ENCODE measurements at regions not wholly inside any gene's neighbourhood (a gene's known extent, or its start where the extent isn't known, plus 50 kb on each side); places are given as distances from the start of the nearest gene placed in this dataset.

DNA sequence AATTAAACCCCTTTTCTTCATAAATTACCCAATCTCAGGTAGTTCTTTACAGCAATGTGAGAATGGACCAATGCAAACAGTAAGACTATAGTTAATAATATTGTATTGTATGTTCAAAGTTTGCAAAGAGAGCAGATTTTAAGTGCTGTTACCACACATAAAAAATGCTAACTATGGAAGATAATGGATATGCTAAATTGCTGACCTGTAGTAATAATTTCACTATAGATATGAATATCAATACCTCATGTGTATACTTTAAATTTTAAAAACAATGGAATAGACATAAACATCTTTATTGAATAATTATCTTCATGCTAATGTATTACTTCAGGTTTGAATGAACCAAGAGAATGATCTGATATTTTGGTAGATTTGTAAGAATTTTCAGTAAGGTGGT lies 552.4 kb upstream of the CHRM3 start:
- TF ChIP-seq CTCF (IDR thresholded peaks at IDR 0.05): no peak

GRCh38 chr1:238832106-238832505 lies 554.3 kb upstream of the CHRM3 start:
- TF ChIP-seq CTCF (IDR thresholded peaks at IDR 0.05) (no peak), ZFX (IDR thresholded peaks at IDR 0.05; ENCODE audit: borderline replicate concordance) (no peak)

More for the DNA sequence above, 552.4 kb upstream of the CHRM3 start:
- H3K27ac ChIP-seq: no peak overlapping the region

GRCh38 chr1:238830036-238830611 lies 556.2 kb upstream of the CHRM3 start:
- TF ChIP-seq CTCF (IDR thresholded peaks at IDR 0.05) (no peak), ZFX (IDR thresholded peaks at IDR 0.05; ENCODE audit: borderline replicate concordance) (no peak)
- H3K27ac ChIP-seq: no peak overlapping the region

More at GRCh38 chr1:238832106-238832505, 554.3 kb upstream of the CHRM3 start:
- no peak overlapping the region for H3K27ac ChIP-seq

- no peak overlapping the region for H3K27ac ChIP-seq
- no peak for TF ChIP-seq CTCF (IDR thresholded peaks at IDR 0.05)
- TF ChIP-seq ZFX (IDR thresholded peaks at IDR 0.05; ENCODE audit: borderline replicate concordance): no peak
Observed at GRCh38 chr1:238826891-238827290, 559.5 kb upstream of the CHRM3 start.

DNA sequence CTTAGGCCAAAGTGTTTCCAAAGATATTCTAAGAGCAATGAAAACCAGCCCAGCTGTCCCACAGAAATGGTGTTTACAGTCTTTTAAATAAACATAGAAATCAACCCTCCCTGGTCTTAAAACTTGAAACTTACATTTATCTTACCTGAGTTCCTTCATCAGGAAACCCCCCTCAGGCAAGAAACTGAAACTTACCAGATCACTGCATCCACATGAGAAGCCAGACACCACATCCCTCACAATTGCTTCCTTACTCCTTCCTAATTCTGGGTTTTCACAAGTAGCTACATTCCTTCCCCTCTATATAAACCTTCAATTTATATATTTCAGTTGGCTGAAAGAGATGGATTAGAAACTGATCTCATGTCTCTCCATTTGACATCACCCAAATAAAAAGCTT lies 563.0 kb upstream of the CHRM3 start:
- no peak for TF ChIP-seq ZFX (IDR thresholded peaks at IDR 0.05; ENCODE audit: borderline replicate concordance)
- no peak for TF ChIP-seq CTCF (IDR thresholded peaks at IDR 0.05)
- H3K27ac ChIP-seq: no peak overlapping the region

DNA sequence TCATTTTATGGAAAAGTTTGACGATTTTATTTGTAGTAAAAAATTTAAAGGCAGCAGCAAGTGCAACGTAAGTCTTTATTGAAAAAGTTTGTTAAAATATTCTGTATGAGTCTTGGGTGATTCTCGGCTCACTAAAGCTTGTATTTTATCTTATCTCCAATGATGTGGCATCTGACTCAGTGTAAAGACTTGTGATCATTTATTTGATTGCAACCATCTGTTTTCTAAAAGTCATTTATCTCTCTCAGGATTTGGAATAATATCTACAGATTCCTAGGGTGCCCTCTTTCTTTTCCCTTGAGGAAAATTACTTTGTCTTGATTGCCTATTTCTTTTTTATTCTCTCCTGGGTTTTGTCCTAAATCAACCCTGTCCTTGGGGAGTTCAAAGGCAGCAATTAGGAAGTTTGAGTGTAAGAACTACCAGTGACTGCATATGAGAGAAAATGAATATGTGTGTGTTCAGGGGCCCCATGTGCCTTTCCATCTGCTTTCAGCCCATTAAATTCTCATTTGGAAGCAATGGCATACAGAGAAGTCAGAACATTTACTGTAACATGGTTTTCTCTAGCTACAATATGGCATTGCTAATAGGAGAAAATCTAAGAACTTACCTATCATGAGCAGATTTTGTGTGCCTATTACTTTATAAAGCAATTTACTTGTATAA lies 575.0 kb upstream of the CHRM3 start:
- no peak for TF ChIP-seq CTCF (IDR thresholded peaks at IDR 0.05)
- TF ChIP-seq ZFX (IDR thresholded peaks at IDR 0.05; ENCODE audit: borderline replicate concordance): no peak
- H3K27ac ChIP-seq: no peak overlapping the region

- no peak for TF ChIP-seq ZFX (IDR thresholded peaks at IDR 0.05; ENCODE audit: borderline replicate concordance)
- no peak overlapping the region for H3K27ac ChIP-seq
Observed at GRCh38 chr1:238790882-238791281, 595.5 kb upstream of the CHRM3 start.

All from 22Rv1 (cell line).